Lower leg skin (tissue), 4 donors: ENCODE measurements at regions not wholly inside any gene's neighbourhood (a gene's known extent, or its start where the extent isn't known, plus 50 kb on each side); places are given as distances from the start of the nearest gene placed in this dataset.

Source experiments
- DNase-seq, 2 donors: peaks; one replicate each; pipeline ENCODE4 v3.0.0-alpha.2; 2019; ENCODE audit warnings: low spot score in 2 of 2
- H3K4me3 ChIP-seq: fragments of 200-600 bp; sonication (generic); 2 replicates; pipeline ENCODE4 v1.5.1; 2017; ENCODE audit warnings: mild to moderate bottlenecking, low read depth; ENCODE audit not compliant: poor library complexity, severe bottlenecking
- CTCF ChIP-seq, 3 donors: fragments of 450-650 bp; IDR thresholded peaks; one replicate each; pipeline ENCODE4 v1.5.1; 2016; ENCODE audit warnings: antibody characterized with exemption in 3 of 3, mild to moderate bottlenecking in 3 of 3, moderate library complexity in 2 of 3
- POLR2A ChIP-seq, 2 donors: fragments of 450-650 bp; IDR thresholded peaks; one replicate each; pipeline ENCODE4 v1.6.1; 2016 to 2017; ENCODE audit warnings: antibody characterized with exemption in 2 of 2, mild to moderate bottlenecking in 1 of 2, moderate library complexity in 1 of 2
- WGBS, 2 donors: methylation state at CpG; one replicate each; pipeline ENCODE4 v1.1.5; 2018; 5-methylcytosine and 5-hydroxymethylcytosine counted together
- intact Hi-C: fragments of 100-400 bp; cut with DNase I; formaldehyde crosslinking; loops from one replicate; pipeline ENCODE4 v1.15.0; 2023; ENCODE audit warnings: low total_unique reads

GRCh38 chr18:38980420-38980819 lies 1414.8 kb upstream of the CELF4 start:
- no peak for TF ChIP-seq CTCF (IDR thresholded peaks at IDR 0.05)
- TF ChIP-seq POLR2A (IDR thresholded peaks at IDR 0.05) = no peak
- intact Hi-C loops = no loop called here
- DNase-seq = no peak
- no peak overlapping the region for H3K4me3 ChIP-seq

GRCh38 chr18:38972571-38972970 lies 1407.0 kb upstream of the CELF4 start:
- H3K4me3 ChIP-seq = no peak overlapping the region
- intact Hi-C loops = no loop called here
- TF ChIP-seq CTCF (IDR thresholded peaks at IDR 0.05) (no peak), POLR2A (IDR thresholded peaks at IDR 0.05) (no peak)
- WGBS, 2 donors = 80 to 96% methylated on average over 1 of the region's 1 CpG
- no peak for DNase-seq

- no peak for TF ChIP-seq CTCF (IDR thresholded peaks at IDR 0.05)
- TF ChIP-seq POLR2A (IDR thresholded peaks at IDR 0.05) = no peak
- intact Hi-C loops = no loop called here
- no peak for DNase-seq
- no peak overlapping the region for H3K4me3 ChIP-seq
- 51 to 64% methylated on average over 7 of the region's 7 CpGs for WGBS, 2 donors
These were observed 1406.3 kb upstream of the CELF4 start for GRCh38 chr18:38971881-38972280.

- H3K4me3 ChIP-seq = no peak overlapping the region
- DNase-seq = no peak
- TF ChIP-seq POLR2A (IDR thresholded peaks at IDR 0.05) (no peak), CTCF (IDR thresholded peaks at IDR 0.05) (no peak)
- intact Hi-C loops = no loop called here
These were observed 1401.2 kb upstream of the CELF4 start for GRCh38 chr18:38966841-38967240.

GRCh38 chr18:38963943-38964660 lies 1398.5 kb upstream of the CELF4 start:
- 52 to 60% methylated on average over 3 of the region's 3 CpGs for WGBS, 2 donors
- no peak for TF ChIP-seq CTCF (IDR thresholded peaks at IDR 0.05)
- intact Hi-C loops = no loop called here
- DNase-seq = no peak
- H3K4me3 ChIP-seq = no peak overlapping the region

- 55 to 56% methylated on average over 1 of the region's 1 CpG for WGBS, 2 donors
- no peak for TF ChIP-seq CTCF (IDR thresholded peaks at IDR 0.05)
- no peak for TF ChIP-seq POLR2A (IDR thresholded peaks at IDR 0.05)
- no peak for DNase-seq
- H3K4me3 ChIP-seq = no peak overlapping the region
- intact Hi-C loops = no loop called here
These were observed 1396.3 kb upstream of the CELF4 start for GRCh38 chr18:38961880-38962279.
